Loucy (cell line): ENCODE measurements at regions not wholly inside any gene's neighbourhood (a gene's known extent, or its start where the extent isn't known, plus 50 kb on each side); places are given as distances from the start of the nearest gene placed in this dataset.
"Not testable (repeated sequence)": the region's sequence is repeated elsewhere in the genome, so short reads cannot be mapped to it uniquely, and the experiment has no call there.

Experiments used
- EZH2phosphoT487 ChIP-seq: fragments of 200-600 bp; IDR thresholded peaks from 2 replicates; pipeline ENCODE4 v1.6.1; 2018; ENCODE audit warnings: antibody characterized with exemption, mild to moderate bottlenecking, moderate library complexity, borderline replicate concordance
- TF ChIP-seq, protein P1 (sequence below): fragments of 200-600 bp; sonication (generic); conservative IDR thresholded peaks from 2 replicates; pipeline ENCODE4 v1.5.1; 2014; ENCODE audit warnings: mild to moderate bottlenecking, antibody characterized with exemption, low read length

DNA sequence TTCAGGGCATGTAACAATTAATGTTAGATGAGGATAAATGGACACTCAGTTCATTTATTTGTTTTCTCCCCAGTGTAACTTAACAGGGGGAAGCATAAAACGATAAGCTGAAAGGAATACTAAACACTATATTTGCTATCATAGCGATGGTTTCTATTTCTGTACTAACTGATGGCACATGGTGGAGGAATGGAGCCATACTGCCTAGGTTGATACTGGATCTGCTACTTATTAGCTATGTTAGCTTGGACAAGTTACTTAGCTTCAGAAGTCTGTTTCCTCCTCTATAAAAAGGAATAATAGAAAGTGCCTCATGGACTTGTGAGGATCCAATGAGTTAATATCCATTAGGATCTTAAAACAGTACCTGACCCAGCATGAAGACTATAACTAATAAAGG lies 127.5 kb downstream of the NBPF8 start:
- TF ChIP-seq, protein P1, sequence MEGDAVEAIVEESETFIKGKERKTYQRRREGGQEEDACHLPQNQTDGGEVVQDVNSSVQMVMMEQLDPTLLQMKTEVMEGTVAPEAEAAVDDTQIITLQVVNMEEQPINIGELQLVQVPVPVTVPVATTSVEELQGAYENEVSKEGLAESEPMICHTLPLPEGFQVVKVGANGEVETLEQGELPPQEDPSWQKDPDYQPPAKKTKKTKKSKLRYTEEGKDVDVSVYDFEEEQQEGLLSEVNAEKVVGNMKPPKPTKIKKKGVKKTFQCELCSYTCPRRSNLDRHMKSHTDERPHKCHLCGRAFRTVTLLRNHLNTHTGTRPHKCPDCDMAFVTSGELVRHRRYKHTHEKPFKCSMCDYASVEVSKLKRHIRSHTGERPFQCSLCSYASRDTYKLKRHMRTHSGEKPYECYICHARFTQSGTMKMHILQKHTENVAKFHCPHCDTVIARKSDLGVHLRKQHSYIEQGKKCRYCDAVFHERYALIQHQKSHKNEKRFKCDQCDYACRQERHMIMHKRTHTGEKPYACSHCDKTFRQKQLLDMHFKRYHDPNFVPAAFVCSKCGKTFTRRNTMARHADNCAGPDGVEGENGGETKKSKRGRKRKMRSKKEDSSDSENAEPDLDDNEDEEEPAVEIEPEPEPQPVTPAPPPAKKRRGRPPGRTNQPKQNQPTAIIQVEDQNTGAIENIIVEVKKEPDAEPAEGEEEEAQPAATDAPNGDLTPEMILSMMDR: not testable (repeated sequence)
- not testable (repeated sequence) for TF ChIP-seq EZH2phosphoT487
